ENCODE measurements at regions not wholly inside any gene's neighbourhood (a gene's known extent, or its start where the extent isn't known, plus 50 kb on each side); places are given as distances from the start of the nearest gene placed in this dataset.
"Not testable (repeated sequence)": the region's sequence is repeated elsewhere in the genome, so short reads cannot be mapped to it uniquely, and the experiment has no call there.

DNA sequence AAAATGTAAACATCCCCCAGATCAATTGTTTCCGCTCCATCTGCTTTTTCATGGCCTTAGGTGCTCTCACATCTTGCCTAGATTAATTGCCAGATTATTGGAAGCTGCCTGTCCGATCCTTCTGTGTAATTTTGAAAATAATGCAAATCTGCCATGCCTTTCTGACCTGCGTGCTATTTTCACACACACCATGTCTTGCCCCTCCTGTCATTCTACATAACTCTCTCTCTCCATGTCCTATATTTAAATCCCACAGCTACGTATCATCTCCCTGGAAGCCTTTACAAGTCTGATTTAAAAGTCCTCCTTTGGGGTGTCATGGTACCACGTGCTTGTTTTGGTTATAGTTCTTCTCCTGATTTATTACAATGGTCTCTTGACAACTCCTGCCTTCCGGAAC lies 247.6 kb upstream of the ELAVL2 start:
- 87% methylated on average over 6 of the region's 6 CpGs for WGBS (ENCODE audit: low lambda C conversion rate, missing lambda C conversion rate)
- Histone ChIP-seq H2AFZ (no peak overlapping the region), H3K27me3 (no peaks in the 10 kb centered on the region), H3K4me2 (no peak overlapping the region), H3K4me1 (ENCODE audit: insufficient read depth) (no peaks in the 10 kb centered on the region), H3K9me3 (ENCODE audit: low read depth) (no peaks in the 10 kb centered on the region), H3K9me2 (replicated peaks; ENCODE audit: insufficient read depth) (no peaks in the 10 kb centered on the region), H3K27ac (no peak overlapping the region), H4K20me1 (ENCODE audit: insufficient read depth, poor library complexity, severe bottlenecking) (no peaks in the 10 kb centered on the region), H3K4me3 (no peak overlapping the region), H3K79me2 (no peaks in the 10 kb centered on the region), H3K36me3 (replicated peaks; ENCODE audit: insufficient read depth, low read depth) (no peaks in the 10 kb centered on the region)
- TF ChIP-seq CTCF (IDR thresholded peaks at IDR 0.05; ENCODE audit: poor library complexity) (no peak), EZH2 (IDR thresholded peaks at IDR 0.05; ENCODE audit: borderline replicate concordance) (no peak)
- DNase-seq (ENCODE audit: low spot score): no peak

- H4K20me1 ChIP-seq (ENCODE audit: insufficient read depth, poor library complexity, severe bottlenecking): no peaks in the 10 kb centered on the region
- WGBS (ENCODE audit: low lambda C conversion rate, missing lambda C conversion rate): 78% methylated on average over 5 of the region's 5 CpGs
- H3K36me3 ChIP-seq (replicated peaks; ENCODE audit: insufficient read depth, low read depth): no peaks in the 10 kb centered on the region
- no peak overlapping the region for H3K4me3 ChIP-seq
- H3K9me2 ChIP-seq (replicated peaks; ENCODE audit: insufficient read depth): no peaks in the 10 kb centered on the region
- no peak for TF ChIP-seq CTCF (IDR thresholded peaks at IDR 0.05; ENCODE audit: poor library complexity)
- no peak for TF ChIP-seq EZH2 (IDR thresholded peaks at IDR 0.05; ENCODE audit: borderline replicate concordance)
- TF ChIP-seq EZH2phosphoT487 (IDR thresholded peaks at IDR 0.05; ENCODE audit: low read depth, severe bottlenecking, unreplicated experiment): no peak
- H3K9me3 ChIP-seq (ENCODE audit: low read depth): no peaks in the 10 kb centered on the region
- H3K4me2 ChIP-seq: no peak overlapping the region
- no peak for DNase-seq (ENCODE audit: low spot score)
- H2AFZ ChIP-seq: no peak overlapping the region
- no peaks in the 10 kb centered on the region for H3K79me2 ChIP-seq
- H3K27ac ChIP-seq: no peak overlapping the region
- H3K27me3 ChIP-seq: no peaks in the 10 kb centered on the region
- no peaks in the 10 kb centered on the region for H3K4me1 ChIP-seq (ENCODE audit: insufficient read depth)
Measured at GRCh38 chr9:24073007-24073592, 247.1 kb upstream of the ELAVL2 start.

DNA sequence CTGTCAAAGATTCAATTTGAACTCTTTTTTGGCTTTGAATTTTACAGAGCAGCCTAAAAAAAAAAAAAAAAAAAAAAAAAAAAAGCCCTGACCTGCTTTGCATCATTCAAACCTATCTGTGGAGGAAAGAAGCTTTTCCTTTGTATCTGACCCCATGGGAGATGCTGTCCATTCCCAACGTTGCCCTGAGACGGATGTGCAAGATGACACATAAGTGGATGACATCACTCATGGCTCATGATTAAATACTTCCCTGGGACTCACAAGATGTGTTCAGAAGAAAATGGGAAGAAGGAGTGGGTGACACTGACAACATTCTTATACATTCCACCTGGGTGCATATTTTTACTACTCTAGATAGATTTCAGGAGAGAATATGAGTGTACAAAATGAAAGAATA lies 245.7 kb upstream of the ELAVL2 start:
- 36% methylated on average over 2 of the region's 2 CpGs for WGBS (ENCODE audit: low lambda C conversion rate, missing lambda C conversion rate)
- no peaks in the 10 kb centered on the region for H3K79me2 ChIP-seq
- H3K4me2 ChIP-seq: no peak overlapping the region
- no peak for TF ChIP-seq CTCF (IDR thresholded peaks at IDR 0.05; ENCODE audit: poor library complexity)
- TF ChIP-seq EZH2phosphoT487 (IDR thresholded peaks at IDR 0.05; ENCODE audit: low read depth, severe bottlenecking, unreplicated experiment): no peak
- no peak for TF ChIP-seq EZH2 (IDR thresholded peaks at IDR 0.05; ENCODE audit: borderline replicate concordance)
- H3K27ac ChIP-seq: no peak overlapping the region
- no peak for DNase-seq (ENCODE audit: low spot score)
- H3K4me3 ChIP-seq: no peak overlapping the region
- H3K36me3 ChIP-seq (replicated peaks; ENCODE audit: insufficient read depth, low read depth): no peaks in the 10 kb centered on the region
- no peak overlapping the region for H2AFZ ChIP-seq
- H4K20me1 ChIP-seq (ENCODE audit: insufficient read depth, poor library complexity, severe bottlenecking): no peaks in the 10 kb centered on the region
- H3K9me2 ChIP-seq (replicated peaks; ENCODE audit: insufficient read depth): no peaks in the 10 kb centered on the region
- no peaks in the 10 kb centered on the region for H3K27me3 ChIP-seq
- H3K9me3 ChIP-seq (ENCODE audit: low read depth): no peaks in the 10 kb centered on the region
- H3K4me1 ChIP-seq (ENCODE audit: insufficient read depth): no peaks in the 10 kb centered on the region

DNA sequence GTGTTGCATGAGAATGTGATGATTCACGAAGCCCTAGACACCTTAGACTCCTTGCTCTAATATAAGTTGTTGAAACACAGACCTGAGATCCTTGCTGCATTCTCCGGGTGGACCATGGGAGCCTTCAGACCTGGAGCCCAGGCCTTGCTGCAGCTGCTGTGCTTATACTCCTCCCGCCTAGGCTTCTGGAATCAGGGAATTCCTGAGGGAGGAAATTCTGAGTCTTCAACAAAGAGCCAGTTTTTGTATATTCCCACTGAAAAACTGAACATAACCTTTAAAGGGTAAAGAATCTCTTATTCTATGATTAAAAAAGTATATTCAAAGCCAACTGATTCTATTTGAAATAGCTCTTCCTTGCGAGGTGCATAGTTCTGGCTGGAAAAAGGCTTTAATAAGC lies 245.1 kb upstream of the ELAVL2 start:
- Histone ChIP-seq H3K27ac (no peak overlapping the region), H3K9me2 (replicated peaks; ENCODE audit: insufficient read depth) (no peaks in the 10 kb centered on the region), H2AFZ (no peak overlapping the region), H3K4me3 (no peak overlapping the region), H3K4me1 (ENCODE audit: insufficient read depth) (no peaks in the 10 kb centered on the region), H3K4me2 (no peak overlapping the region), H3K27me3 (no peaks in the 10 kb centered on the region), H3K36me3 (replicated peaks; ENCODE audit: insufficient read depth, low read depth) (no peaks in the 10 kb centered on the region), H3K79me2 (no peaks in the 10 kb centered on the region), H4K20me1 (ENCODE audit: insufficient read depth, poor library complexity, severe bottlenecking) (no peaks in the 10 kb centered on the region), H3K9me3 (ENCODE audit: low read depth) (no peaks in the 10 kb centered on the region)
- TF ChIP-seq EZH2phosphoT487 (IDR thresholded peaks at IDR 0.05; ENCODE audit: low read depth, severe bottlenecking, unreplicated experiment) (no peak), CTCF (IDR thresholded peaks at IDR 0.05; ENCODE audit: poor library complexity) (no peak), EZH2 (IDR thresholded peaks at IDR 0.05; ENCODE audit: borderline replicate concordance) (no peak)
- DNase-seq (ENCODE audit: low spot score): no peak
- WGBS (ENCODE audit: low lambda C conversion rate, missing lambda C conversion rate): 79% methylated on average over 4 of the region's 4 CpGs

DNA sequence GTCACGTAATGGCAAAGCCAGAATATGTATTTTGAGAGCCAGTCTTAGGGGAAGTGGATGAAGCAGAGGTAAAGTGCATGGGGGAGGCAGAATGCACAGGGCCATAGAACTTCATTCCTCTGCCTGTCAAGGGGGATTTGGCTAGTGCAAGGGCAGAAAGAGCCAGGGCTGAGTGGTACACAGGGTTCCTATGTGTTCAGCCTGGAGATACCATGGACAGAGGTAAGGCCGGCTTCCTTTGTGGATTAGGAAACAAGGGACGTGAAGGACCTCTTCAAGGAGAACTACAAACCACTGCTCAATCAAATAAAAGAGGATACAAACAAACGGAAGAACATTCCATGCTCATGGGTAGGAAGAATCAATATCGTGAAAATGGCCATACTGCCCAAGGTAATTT lies 241.1 kb upstream of the ELAVL2 start:
- H3K9me2 ChIP-seq (replicated peaks; ENCODE audit: insufficient read depth); H3K9me3 ChIP-seq (ENCODE audit: low read depth); H3K79me2 ChIP-seq; DNase-seq (ENCODE audit: low spot score); H3K27ac ChIP-seq; H3K36me3 ChIP-seq (replicated peaks; ENCODE audit: insufficient read depth, low read depth); H4K20me1 ChIP-seq (ENCODE audit: insufficient read depth, poor library complexity, severe bottlenecking); H3K4me2 ChIP-seq; H3K27me3 ChIP-seq; H2AFZ ChIP-seq; H3K4me3 ChIP-seq; H3K4me1 ChIP-seq (ENCODE audit: insufficient read depth): not testable (repeated sequence)
- 77% methylated on average over 5 of the region's 5 CpGs for WGBS (ENCODE audit: low lambda C conversion rate, missing lambda C conversion rate)
